Natural killer cell (primary cell): ENCODE measurements at regions not wholly inside any gene's neighbourhood (a gene's known extent, or its start where the extent isn't known, plus 50 kb on each side); places are given as distances from the start of the nearest gene placed in this dataset.

Experiments used
- ATAC-seq, 3 donors: fragments of 150-1000 bp in 2 of 3; fragments of 200-7000 bp in 1 of 3; cut with Tn5 transposase; 1 replicate in 1 of 3; 2 replicates in 2 of 3; pipeline ENCODE4 v1.10.0; 2021; ENCODE audit warnings: mild to moderate bottlenecking in 2 of 3, moderate library complexity in 2 of 3
- DNase-seq, 2 donors: peaks; one replicate each; pipeline versions ENCODE4 v3.0.0 to v3.0.0-alpha.2; 2013 to 2021; ENCODE audit warnings: mixed read lengths in 1 of 2
- H3K27ac ChIP-seq: one replicate; pipeline ENCODE4 v1.5.1; 2013; ENCODE audit warnings: mild to moderate bottlenecking, low read length
- H3K27me3 ChIP-seq: one replicate; pipeline ENCODE4 v1.6.1; 2013; ENCODE audit warnings: low read length; ENCODE audit not compliant: control insufficient read depth, insufficient read depth
- H3K36me3 ChIP-seq: one replicate; pipeline ENCODE4 v1.6.1; 2013; ENCODE audit warnings: low read length; ENCODE audit not compliant: control insufficient read depth, insufficient read depth
- H3K4me1 ChIP-seq: one replicate; pipeline ENCODE4 v1.6.1; 2013; ENCODE audit warnings: low read length; ENCODE audit not compliant: control insufficient read depth, insufficient read depth
- H3K4me3 ChIP-seq: one replicate; pipeline ENCODE4 v1.5.1; 2013; ENCODE audit warnings: low read length
- H3K9me3 ChIP-seq: one replicate; pipeline ENCODE4 v1.6.1; 2013; ENCODE audit warnings: low read length; ENCODE audit not compliant: control insufficient read depth, insufficient read depth
- H3K27ac Mint-ChIP-seq, 2 donors: one replicate each; pipeline ENCODE4 v1.8.0; 2022; ENCODE audit warnings: mild to moderate bottlenecking in 2 of 2, mixed read lengths in 2 of 2, moderate library complexity in 1 of 2
- H3K27me3 Mint-ChIP-seq, 2 donors: one replicate each; pipeline ENCODE4 v1.8.0; 2022; ENCODE audit warnings: low read depth in 2 of 2, mixed read lengths in 2 of 2
- H3K36me3 Mint-ChIP-seq: one replicate; pipeline ENCODE4 v1.8.0; 2022; ENCODE audit warnings: mixed read lengths
- H3K4me1 Mint-ChIP-seq, 2 donors: one replicate each; pipeline ENCODE4 v1.8.0; 2022; ENCODE audit warnings: mixed read lengths in 2 of 2
- H3K4me3 Mint-ChIP-seq: one replicate; pipeline ENCODE4 v1.8.0; 2022; ENCODE audit warnings: mild to moderate bottlenecking, moderate library complexity, mixed read lengths
- H3K9me3 Mint-ChIP-seq, 2 donors: one replicate each; pipeline ENCODE4 v1.8.0; 2022; ENCODE audit warnings: mixed read lengths in 2 of 2
- CTCF ChIP-seq: fragments of 200-600 bp; IDR thresholded peaks from one replicate; pipeline ENCODE4 v1.8.0; 2022; ENCODE audit warnings: antibody characterized with exemption
- WGBS: methylation state at CpG from one replicate; pipeline ENCODE4 v1.1.7; 2013; ENCODE audit warnings: missing lambda C conversion rate; ENCODE audit not compliant: insufficient coverage; 5-methylcytosine and 5-hydroxymethylcytosine counted together
- intact Hi-C: fragments of 100-400 bp; cut with micrococcal nuclease; formaldehyde crosslinking; loops from one replicate; pipeline ENCODE4 v1.14.2; 2022

- no peak for TF ChIP-seq CTCF
Observed at GRCh38 chr17:62163847-62164246, 98.8 kb upstream of the MED13 start.

GRCh38 chr17:62162898-62163297 lies 97.8 kb upstream of the MED13 start:
- no peak for TF ChIP-seq CTCF
- no peaks in the 10 kb centered on the region for H3K4me1 ChIP-seq
- H3K4me3 ChIP-seq: no peak overlapping the region
- no peaks in the 10 kb centered on the region for H3K9me3 ChIP-seq
- no peaks in the 10 kb centered on the region for H3K36me3 ChIP-seq
- no peak overlapping the region for H3K27ac ChIP-seq
- Mint-ChIP-seq H3K36me3 (no peaks in the 10 kb centered on the region), H3K27me3 (peaks cover 7 to 8% of the 10 kb centered on the region in 2 donors), H3K9me3 (no peaks in the 10 kb centered on the region), H3K4me1 (no peaks in the 10 kb centered on the region), H3K4me3 (no peak overlapping the region), H3K27ac (no peak overlapping the region)
- ATAC-seq (no peak), DNase-seq (no peak)
- 87% methylated on average over 2 of the region's 3 CpGs for WGBS
- no peaks in the 10 kb centered on the region for H3K27me3 ChIP-seq
- intact Hi-C loops: no loop called here

More at GRCh38 chr17:62163847-62164246, 98.8 kb upstream of the MED13 start:
- no peaks in the 10 kb centered on the region for H3K4me1 ChIP-seq
- no peak overlapping the region for H3K4me3 ChIP-seq
- H3K27me3 Mint-ChIP-seq: peaks cover 7% of the 10 kb centered on the region in 2 donors
- H3K9me3 Mint-ChIP-seq: no peaks in the 10 kb centered on the region
- H3K9me3 ChIP-seq: no peaks in the 10 kb centered on the region
- WGBS: 92% methylated on average over 3 of the region's 3 CpGs
- H3K4me3 Mint-ChIP-seq: no peak overlapping the region
- H3K36me3 Mint-ChIP-seq: no peaks in the 10 kb centered on the region
- no peaks in the 10 kb centered on the region for H3K4me1 Mint-ChIP-seq
- H3K27ac ChIP-seq: no peak overlapping the region
- no peaks in the 10 kb centered on the region for H3K27me3 ChIP-seq
- H3K27ac Mint-ChIP-seq: no peak overlapping the region
- intact Hi-C loops: no loop called here
- DNase-seq (no peak), ATAC-seq (no peak)
- H3K36me3 ChIP-seq: no peaks in the 10 kb centered on the region

- H3K27ac Mint-ChIP-seq: no peak overlapping the region
- intact Hi-C loops: no loop called here
- no peaks in the 10 kb centered on the region for H3K9me3 ChIP-seq
- ATAC-seq (no peak), DNase-seq (no peak)
- TF ChIP-seq CTCF: no peak
- no peaks in the 10 kb centered on the region for H3K36me3 Mint-ChIP-seq
- no peaks in the 10 kb centered on the region for H3K9me3 Mint-ChIP-seq
- H3K27me3 ChIP-seq: no peaks in the 10 kb centered on the region
- no peak overlapping the region for H3K27ac ChIP-seq
- no peak overlapping the region for H3K4me3 Mint-ChIP-seq
- H3K27me3 Mint-ChIP-seq: peaks cover 7 to 8% of the 10 kb centered on the region in 2 donors
- H3K4me1 Mint-ChIP-seq: no peaks in the 10 kb centered on the region
- no peaks in the 10 kb centered on the region for H3K4me1 ChIP-seq
- no peak overlapping the region for H3K4me3 ChIP-seq
- WGBS: 90% methylated on average over 6 of the region's 6 CpGs
- H3K36me3 ChIP-seq: no peaks in the 10 kb centered on the region
Observed at GRCh38 chr17:62161405-62162148, 96.5 kb upstream of the MED13 start.

- no peaks in the 10 kb centered on the region for H3K27me3 ChIP-seq
- H3K4me3 Mint-ChIP-seq: no peak overlapping the region
- no peaks in the 10 kb centered on the region for H3K4me1 Mint-ChIP-seq
- intact Hi-C loops: no loop called here
- ATAC-seq (no peak), DNase-seq (no peak)
- H3K27ac Mint-ChIP-seq: no peak overlapping the region
- no peak overlapping the region for H3K4me3 ChIP-seq
- no peaks in the 10 kb centered on the region for H3K36me3 Mint-ChIP-seq
- no peaks in the 10 kb centered on the region for H3K36me3 ChIP-seq
- no peaks in the 10 kb centered on the region for H3K9me3 ChIP-seq
- no peak for TF ChIP-seq CTCF
- peaks cover 7 to 8% of the 10 kb centered on the region in 2 donors for H3K27me3 Mint-ChIP-seq
- H3K27ac ChIP-seq: no peak overlapping the region
- no peaks in the 10 kb centered on the region for H3K4me1 ChIP-seq
- H3K9me3 Mint-ChIP-seq: no peaks in the 10 kb centered on the region
Observed at GRCh38 chr17:62160816-62161215, 95.7 kb upstream of the MED13 start.
